ENCODE measurements at regions not wholly inside any gene's neighbourhood (a gene's known extent, or its start where the extent isn't known, plus 50 kb on each side); places are given as distances from the start of the nearest gene placed in this dataset.

GRCh38 chr1:234709473-234710228 lies 99.7 kb upstream of the IRF2BP2 start:
- TF ChIP-seq EZH2phosphoT487 (IDR thresholded peaks at IDR 0.05) (no peak), EZH2 (IDR thresholded peaks at IDR 0.05) (no peak), CTCF (IDR thresholded peaks at IDR 0.05) (no peak)

Measured in neural progenitor cell (in vitro differentiated cells).